Stimulated activated effector memory CD8-positive, alpha-beta T cell treated with anti-CD3 and anti-CD28 coated beads, Interleukin-12 subunit alpha, Interleukin-12 subunit beta, amount 100 ng/mL, for 72 hours (primary cell): ENCODE measurements at regions not wholly inside any gene's neighbourhood (a gene's known extent, or its start where the extent isn't known, plus 50 kb on each side); places are given as distances from the start of the nearest gene placed in this dataset.
"Not testable (repeated sequence)": the region's sequence is repeated elsewhere in the genome, so short reads cannot be mapped to it uniquely, and the experiment has no call there.

Experiments
- ATAC-seq: fragments of 150-1000 bp; cut with Tn5 transposase; 2 replicates; pipeline ENCODE4 v1.10.0; 2021
- DNase-seq, 2 donors: peaks; one replicate each; pipeline ENCODE4 v3.0.0; 2021 to 2022; ENCODE audit warnings: low spot score in 2 of 2
- H3K27ac Mint-ChIP-seq: one replicate; pipeline ENCODE4 v1.8.0; 2022; ENCODE audit warnings: mild to moderate bottlenecking, mixed read lengths
- H3K36me3 Mint-ChIP-seq: one replicate; pipeline ENCODE4 v1.8.0; 2022; ENCODE audit warnings: mild to moderate bottlenecking, mixed read lengths
- H3K4me1 Mint-ChIP-seq: one replicate; pipeline ENCODE4 v1.8.0; 2022; ENCODE audit warnings: mixed read lengths
- H3K4me3 Mint-ChIP-seq: one replicate; pipeline ENCODE4 v1.8.0; 2022; ENCODE audit warnings: mild to moderate bottlenecking, mixed read lengths
- H3K9me3 Mint-ChIP-seq: one replicate; pipeline ENCODE4 v1.8.0; 2022; ENCODE audit warnings: mixed read lengths

- Mint-ChIP-seq H3K9me3 (peaks cover 20% of the 10 kb centered on the region), H3K36me3 (no peaks in the 10 kb centered on the region), H3K27ac (peak overlapping the region; percentile 75), H3K4me1 (peaks cover 34% of the 10 kb centered on the region), H3K4me3 (peak overlapping the region; percentile 21)
- DNase-seq (no peak), ATAC-seq (peak; percentile 63)
Observed at GRCh38 chr22:47495110-47495509, 732.7 kb downstream of the TBC1D22A start.

DNA sequence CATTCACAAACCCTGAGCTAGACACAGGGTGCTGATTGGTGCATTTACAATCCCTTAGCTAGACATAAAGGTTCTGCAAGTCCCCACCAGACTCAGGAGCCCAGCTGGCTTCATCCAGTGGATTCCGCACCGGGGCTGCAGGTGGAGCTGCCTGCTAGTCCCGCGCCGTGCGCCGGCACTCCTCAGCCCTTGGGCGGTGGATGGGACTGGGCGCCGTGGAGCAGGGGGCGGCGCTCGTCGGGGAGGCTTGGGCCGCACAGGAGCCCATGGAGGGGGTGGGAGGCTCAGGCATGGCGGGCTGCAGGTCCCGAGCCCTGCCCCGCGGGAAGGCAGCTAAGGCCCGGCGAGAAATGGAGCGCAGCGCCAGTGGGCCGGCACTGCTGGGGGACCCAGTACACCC, 725.7 kb downstream of the TBC1D22A start:
- H3K9me3 Mint-ChIP-seq, DNase-seq, H3K36me3 Mint-ChIP-seq, H3K27ac Mint-ChIP-seq, ATAC-seq, H3K4me3 Mint-ChIP-seq: not testable (repeated sequence)
- H3K4me1 Mint-ChIP-seq = peaks cover 17% of the 10 kb centered on the region

GRCh38 chr22:47486569-47487312, 724.3 kb downstream of the TBC1D22A start:
- Mint-ChIP-seq H3K27ac (peak overlapping the region; percentile 97), H3K4me1 (peaks cover 9% of the 10 kb centered on the region)

DNA sequence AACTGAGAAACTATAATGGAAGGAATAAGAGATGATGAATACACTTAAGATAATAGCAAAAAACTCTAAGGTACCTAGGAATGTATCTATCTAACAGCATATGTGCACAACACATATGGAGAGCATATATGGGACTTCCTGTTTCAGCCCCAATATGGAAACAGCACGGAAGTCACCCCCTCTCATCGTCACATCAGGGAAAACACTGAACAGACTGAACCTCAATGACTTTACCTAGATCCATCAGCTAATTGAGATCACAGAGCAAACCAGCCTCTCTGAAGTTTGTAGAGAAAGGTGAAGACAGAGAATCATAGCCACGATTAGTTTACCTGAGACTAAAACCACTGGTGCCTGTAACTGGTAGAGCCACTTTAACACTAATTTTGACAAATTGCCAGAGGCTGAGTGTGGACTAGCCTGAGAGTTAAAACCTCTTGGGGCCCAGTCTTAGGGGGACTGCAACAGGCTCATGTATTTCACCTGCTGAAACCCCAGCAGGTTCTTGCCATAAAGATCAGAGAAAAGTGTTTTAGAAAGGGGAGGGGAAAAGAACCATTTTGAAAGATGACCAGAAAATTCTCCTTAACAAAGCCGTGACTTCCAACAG, 722.6 kb downstream of the TBC1D22A start:
- DNase-seq (no peak), ATAC-seq (peak; percentile 69)
- Mint-ChIP-seq H3K9me3 (no peaks in the 10 kb centered on the region), H3K4me3 (peak overlapping the region; percentile 88), H3K27ac (peak overlapping the region; percentile 97), H3K36me3 (no peaks in the 10 kb centered on the region), H3K4me1 (peaks cover 9% of the 10 kb centered on the region)

More at GRCh38 chr22:47486569-47487312, 724.3 kb downstream of the TBC1D22A start:
- H3K4me3 Mint-ChIP-seq = peak overlapping the region; percentile 88
- DNase-seq (no peak), ATAC-seq (peak; percentile 92)
- H3K36me3 Mint-ChIP-seq = no peaks in the 10 kb centered on the region
- H3K9me3 Mint-ChIP-seq = no peaks in the 10 kb centered on the region

DNA sequence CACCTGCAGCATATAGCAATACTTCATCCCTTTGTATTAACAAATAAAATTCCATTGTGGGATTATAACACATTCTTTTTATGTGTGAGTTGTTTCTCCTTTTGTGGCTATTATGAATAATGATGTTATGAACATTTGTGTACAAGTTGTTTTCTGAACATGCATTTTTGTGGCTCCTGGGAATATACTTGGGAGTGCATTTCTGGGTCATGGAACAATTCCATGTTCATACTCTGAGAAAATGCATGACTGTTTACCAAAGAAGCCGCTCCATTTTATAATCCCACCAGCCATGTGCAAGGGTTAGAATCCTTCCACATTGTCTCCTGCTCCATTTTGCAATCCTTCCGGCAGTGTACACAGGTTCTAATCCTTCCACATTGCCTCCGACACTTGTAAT, 713.8 kb downstream of the TBC1D22A start:
- Mint-ChIP-seq H3K36me3 (no peaks in the 10 kb centered on the region), H3K27ac (no peak overlapping the region), H3K4me1 (peaks cover 17% of the 10 kb centered on the region), H3K4me3 (no peak overlapping the region), H3K9me3 (no peaks in the 10 kb centered on the region)
- DNase-seq (no peak), ATAC-seq (no peak)

DNA sequence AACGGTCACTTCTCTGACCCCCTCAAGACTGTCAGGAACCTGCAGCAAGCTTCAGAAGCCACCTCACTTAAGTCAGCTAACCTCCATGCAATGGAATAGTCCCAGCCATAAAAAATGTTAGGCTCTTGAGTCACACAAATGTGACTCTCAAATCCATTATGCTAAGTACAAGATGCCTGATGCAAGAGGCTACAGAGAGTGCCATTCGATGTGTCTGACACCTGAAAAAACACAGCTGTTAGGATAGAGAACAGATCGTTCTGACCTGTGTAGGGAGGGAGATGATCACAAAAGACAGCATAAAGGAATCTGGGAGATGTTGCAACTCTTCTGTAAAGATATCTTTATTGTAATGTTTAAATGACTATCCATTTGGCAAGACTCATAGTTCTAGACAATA, 712.4 kb downstream of the TBC1D22A start:
- ATAC-seq (peak; percentile 53), DNase-seq (no peak)
- H3K27ac Mint-ChIP-seq = no peak overlapping the region
- peaks cover 17% of the 10 kb centered on the region for H3K4me1 Mint-ChIP-seq
- H3K4me3 Mint-ChIP-seq = peak overlapping the region; percentile 45
- no peaks in the 10 kb centered on the region for H3K36me3 Mint-ChIP-seq
- H3K9me3 Mint-ChIP-seq = no peaks in the 10 kb centered on the region

- Mint-ChIP-seq H3K9me3 (no peaks in the 10 kb centered on the region), H3K36me3 (no peaks in the 10 kb centered on the region), H3K27ac (no peak overlapping the region), H3K4me3 (peak overlapping the region; percentile 45), H3K4me1 (peaks cover 17% of the 10 kb centered on the region)
- DNase-seq (no peak), ATAC-seq (peak; percentile 24)
Observed at GRCh38 chr22:47474464-47474863, 712.0 kb downstream of the TBC1D22A start.

DNA sequence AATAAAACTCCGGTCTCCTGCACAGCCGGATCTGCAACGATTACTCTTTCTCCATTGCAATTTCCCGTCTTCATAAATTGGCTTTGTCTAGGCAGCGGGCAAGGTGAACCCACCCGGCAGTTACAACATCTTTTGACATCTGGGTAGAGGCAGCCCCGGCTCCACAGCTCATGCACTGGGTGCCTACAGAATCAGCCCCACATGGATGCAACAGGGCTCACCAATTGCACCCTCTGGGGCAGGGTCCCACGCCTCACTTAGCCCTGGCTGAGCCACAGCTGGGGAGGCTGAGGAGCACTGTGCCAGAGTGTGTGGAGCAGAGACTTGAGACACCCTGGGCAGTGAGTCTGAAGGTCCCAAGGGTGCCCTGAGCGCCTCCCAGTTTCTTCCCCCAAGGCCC, 710.2 kb downstream of the TBC1D22A start:
- no peak overlapping the region for H3K27ac Mint-ChIP-seq
- DNase-seq = no peak

DNA sequence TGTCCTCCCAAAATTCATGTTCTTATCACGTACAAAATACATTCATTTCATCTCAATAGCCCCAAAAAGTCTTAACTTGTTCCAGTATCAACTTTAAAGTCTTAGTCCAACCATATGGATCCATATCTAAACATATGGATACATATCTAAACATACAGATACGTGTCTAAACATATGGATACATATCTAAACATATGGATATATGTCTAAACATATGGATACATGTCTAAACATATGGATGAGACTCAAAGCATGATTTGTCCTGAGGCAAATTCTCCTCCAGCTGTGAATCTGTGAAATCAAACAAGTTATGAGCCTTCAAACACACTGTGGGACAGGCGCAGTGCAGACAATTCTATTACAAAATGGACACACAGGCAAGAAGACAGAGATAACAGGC, 709.0 kb downstream of the TBC1D22A start:
- peaks cover 3% of the 10 kb centered on the region for H3K9me3 Mint-ChIP-seq
- ATAC-seq = no peak
- no peak for DNase-seq
- H3K4me1 Mint-ChIP-seq = peaks cover 17% of the 10 kb centered on the region
- no peak overlapping the region for H3K27ac Mint-ChIP-seq
- no peak overlapping the region for H3K4me3 Mint-ChIP-seq
- peaks cover 14% of the 10 kb centered on the region for H3K36me3 Mint-ChIP-seq

More for the DNA sequence above, 710.2 kb downstream of the TBC1D22A start:
- Mint-ChIP-seq H3K36me3 (peaks cover 1% of the 10 kb centered on the region), H3K4me1 (peaks cover 17% of the 10 kb centered on the region), H3K4me3 (no peak overlapping the region), H3K9me3 (no peaks in the 10 kb centered on the region)
- no peak for ATAC-seq

DNA sequence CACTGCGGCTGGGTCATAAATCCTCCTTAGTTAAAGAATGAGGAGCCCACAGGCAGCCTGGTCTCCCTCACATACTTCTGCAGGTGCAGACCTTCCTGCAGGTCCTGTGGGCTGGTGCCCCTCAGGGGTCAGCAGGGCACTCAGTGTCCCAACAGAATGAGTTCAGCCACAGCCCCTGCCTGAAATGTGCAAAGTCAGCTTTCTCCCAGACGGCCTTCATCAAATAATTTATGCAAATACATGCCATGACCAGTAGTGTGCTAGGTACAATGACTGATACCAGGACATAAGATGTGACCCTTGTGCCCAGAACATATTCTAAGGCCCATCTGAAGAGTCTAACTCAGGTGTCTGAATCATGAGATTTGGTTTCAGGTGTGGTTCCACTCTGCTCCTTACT, 703.4 kb downstream of the TBC1D22A start:
- H3K27ac Mint-ChIP-seq = no peak overlapping the region
- no peak for DNase-seq
- ATAC-seq = no peak
- peaks cover 7% of the 10 kb centered on the region for H3K4me1 Mint-ChIP-seq
- H3K4me3 Mint-ChIP-seq = no peak overlapping the region
- peaks cover 5% of the 10 kb centered on the region for H3K9me3 Mint-ChIP-seq
- H3K36me3 Mint-ChIP-seq = peaks cover 28% of the 10 kb centered on the region

DNA sequence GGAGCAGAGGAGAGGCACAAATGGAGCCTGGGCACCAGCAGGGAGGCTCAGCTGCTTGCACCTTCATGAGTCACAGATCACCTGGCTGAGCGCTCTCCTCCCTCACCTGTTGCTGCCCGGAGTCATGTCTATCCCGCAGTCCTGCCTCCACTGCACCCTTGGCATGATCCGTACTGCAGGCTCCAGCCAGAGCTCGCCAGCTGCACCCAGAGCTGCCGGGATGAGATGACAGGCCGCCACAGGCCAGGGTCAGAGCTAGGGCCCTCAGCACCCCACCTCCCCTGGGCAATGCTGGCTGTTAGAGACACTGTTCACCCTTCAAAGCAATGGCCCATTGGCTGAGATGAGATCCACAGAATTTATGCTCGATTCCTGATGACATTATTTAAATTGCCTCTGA, 702.8 kb downstream of the TBC1D22A start:
- H3K9me3 Mint-ChIP-seq = peaks cover 5% of the 10 kb centered on the region
- no peak overlapping the region for H3K27ac Mint-ChIP-seq
- no peak overlapping the region for H3K4me3 Mint-ChIP-seq
- peaks cover 29% of the 10 kb centered on the region for H3K36me3 Mint-ChIP-seq
- DNase-seq = peak in 1 of 2 donors; percentile 17
- no peak for ATAC-seq
- H3K4me1 Mint-ChIP-seq = peaks cover 7% of the 10 kb centered on the region

DNA sequence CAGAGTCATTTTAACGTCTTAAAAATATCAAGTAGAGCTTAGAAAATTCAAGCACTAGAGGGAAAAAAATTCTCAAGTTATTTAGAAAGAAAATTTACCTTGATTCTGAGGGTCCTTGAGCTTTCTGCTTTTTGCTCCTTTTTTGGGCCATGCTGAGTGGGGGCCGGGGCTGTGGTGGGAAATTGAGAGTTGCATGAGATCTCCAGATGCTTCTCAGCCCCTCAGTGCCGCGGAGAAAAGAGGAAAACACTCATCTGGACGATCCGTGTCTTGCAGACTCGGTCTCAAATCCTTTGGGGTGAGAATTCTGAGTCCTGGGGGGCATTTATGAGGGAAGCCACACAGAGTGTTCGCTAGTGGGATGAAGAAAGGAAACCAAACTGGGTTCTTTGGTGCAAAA, 700.8 kb downstream of the TBC1D22A start:
- Mint-ChIP-seq H3K27ac (no peak overlapping the region), H3K4me1 (peaks cover 7% of the 10 kb centered on the region), H3K9me3 (peaks cover 5% of the 10 kb centered on the region), H3K36me3 (peaks cover 29% of the 10 kb centered on the region), H3K4me3 (no peak overlapping the region)
- ATAC-seq = no peak
- no peak for DNase-seq

DNA sequence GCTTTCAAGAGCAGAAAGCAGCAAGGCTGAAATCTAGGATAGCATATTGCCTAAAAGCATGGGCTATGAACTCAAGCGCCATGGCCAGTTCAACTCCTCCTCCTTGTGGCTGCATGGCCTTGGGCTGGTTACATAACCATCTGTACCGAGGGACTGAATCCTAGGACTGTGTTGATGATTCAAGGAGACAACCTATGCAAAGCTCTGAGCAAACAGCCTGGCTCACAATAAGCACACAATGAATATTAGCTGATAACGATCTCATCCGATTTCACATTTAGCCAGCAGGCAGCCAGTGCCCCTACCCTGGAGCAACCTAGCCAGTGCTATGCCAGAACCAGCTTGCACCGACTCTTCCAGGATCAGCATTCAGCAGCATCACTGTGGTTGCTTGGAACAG, 698.4 kb downstream of the TBC1D22A start:
- H3K36me3 Mint-ChIP-seq = peaks cover 14% of the 10 kb centered on the region
- H3K4me1 Mint-ChIP-seq = peaks cover 7% of the 10 kb centered on the region
- no peak for ATAC-seq
- no peaks in the 10 kb centered on the region for H3K9me3 Mint-ChIP-seq
- peak in 1 of 2 donors; percentile 3 for DNase-seq
- no peak overlapping the region for H3K27ac Mint-ChIP-seq
- no peak overlapping the region for H3K4me3 Mint-ChIP-seq

GRCh38 chr22:47460176-47460575, 697.7 kb downstream of the TBC1D22A start:
- H3K9me3 Mint-ChIP-seq = peaks cover 5% of the 10 kb centered on the region
- H3K36me3 Mint-ChIP-seq = peaks cover 14% of the 10 kb centered on the region
- DNase-seq (no peak), ATAC-seq (no peak)
- H3K4me1 Mint-ChIP-seq = peaks cover 7% of the 10 kb centered on the region
- H3K4me3 Mint-ChIP-seq = no peak overlapping the region
- H3K27ac Mint-ChIP-seq = no peak overlapping the region

DNA sequence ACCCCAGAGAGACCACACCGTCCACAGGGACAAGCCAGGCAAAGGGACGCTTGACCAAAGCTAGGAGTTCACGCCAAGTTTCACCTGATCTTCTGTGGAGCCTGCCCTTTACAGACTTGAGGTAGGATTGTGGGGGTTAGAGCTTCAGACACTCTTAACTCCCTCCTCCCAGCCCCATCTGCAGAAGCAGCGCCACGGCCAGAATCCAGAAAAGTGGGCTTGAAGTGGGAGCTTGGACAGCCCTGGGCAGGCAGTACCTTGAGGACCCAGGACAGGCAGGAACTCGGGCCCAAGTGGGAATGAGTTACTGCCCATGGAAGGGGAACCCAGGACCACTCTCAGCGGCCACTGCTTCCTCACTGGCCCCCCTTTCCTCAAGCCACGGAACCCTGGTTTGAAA, 695.9 kb downstream of the TBC1D22A start:
- ATAC-seq (no peak), DNase-seq (peak in 1 of 2 donors; percentile 7)
- H3K36me3 Mint-ChIP-seq = peaks cover 22% of the 10 kb centered on the region
- H3K9me3 Mint-ChIP-seq = peaks cover 15% of the 10 kb centered on the region
- no peak overlapping the region for H3K4me3 Mint-ChIP-seq
- H3K27ac Mint-ChIP-seq = no peak overlapping the region
- H3K4me1 Mint-ChIP-seq = no peaks in the 10 kb centered on the region
